GM18907 (cell line): ENCODE measurements at regions not wholly inside any gene's neighbourhood (a gene's known extent, or its start where the extent isn't known, plus 50 kb on each side); places are given as distances from the start of the nearest gene placed in this dataset.
"Not testable (repeated sequence)": the region's sequence is repeated elsewhere in the genome, so short reads cannot be mapped to it uniquely, and the experiment has no call there.

Source experiments
- ATAC-seq: cut with Tn5 transposase; IDR thresholded peaks from one replicate; pipeline ENCODE4 v1.9.1; 2021; ENCODE audit warnings: mild to moderate bottlenecking, moderate library complexity; ENCODE audit not compliant: unreplicated experiment

GRCh38 chr4:181757910-181758660 is 485.1 kb upstream of the TENM3 start:
- no peak for ATAC-seq

GRCh38 chr4:181760560-181760959 is 482.6 kb upstream of the TENM3 start:
- no peak for ATAC-seq

GRCh38 chr4:181761156-181761555 is 482.0 kb upstream of the TENM3 start:
- no peak for ATAC-seq

- no peak for ATAC-seq
These were observed 477.1 kb upstream of the TENM3 start for GRCh38 chr4:181766061-181766548.

GRCh38 chr4:181770971-181771370 is 472.2 kb upstream of the TENM3 start:
- ATAC-seq: no peak

- no peak for ATAC-seq
These were observed 467.9 kb upstream of the TENM3 start for GRCh38 chr4:181775298-181775697.

- ATAC-seq: no peak
These were observed 466.7 kb upstream of the TENM3 start for GRCh38 chr4:181776264-181777054.

GRCh38 chr4:181777518-181777917 is 465.7 kb upstream of the TENM3 start:
- no peak for ATAC-seq

- no peak for ATAC-seq
These were observed 458.3 kb upstream of the TENM3 start for GRCh38 chr4:181784881-181785280.

- ATAC-seq: no peak
These were observed 450.6 kb upstream of the TENM3 start for GRCh38 chr4:181792641-181793040.

GRCh38 chr4:181793096-181793495 is 450.1 kb upstream of the TENM3 start:
- no peak for ATAC-seq

GRCh38 chr4:181796502-181796901 is 446.7 kb upstream of the TENM3 start:
- no peak for ATAC-seq

- ATAC-seq: no peak
These were observed 444.7 kb upstream of the TENM3 start for GRCh38 chr4:181798536-181798935.

GRCh38 chr4:181799561-181800069 is 443.6 kb upstream of the TENM3 start:
- ATAC-seq: no peak

GRCh38 chr4:181802207-181802606 is 441.0 kb upstream of the TENM3 start:
- ATAC-seq: no peak

GRCh38 chr4:181807771-181808170 is 435.4 kb upstream of the TENM3 start:
- ATAC-seq: no peak

GRCh38 chr4:181810711-181811110 is 432.5 kb upstream of the TENM3 start:
- ATAC-seq: no peak

GRCh38 chr4:181811550-181811949 is 431.7 kb upstream of the TENM3 start:
- not testable (repeated sequence) for ATAC-seq

GRCh38 chr4:181819946-181820345 is 423.3 kb upstream of the TENM3 start:
- ATAC-seq: no peak

GRCh38 chr4:181820553-181820952 is 422.6 kb upstream of the TENM3 start:
- ATAC-seq: no peak

- ATAC-seq: no peak
These were observed 421.9 kb upstream of the TENM3 start for GRCh38 chr4:181821039-181822004.
